ENCODE measurements at regions not wholly inside any gene's neighbourhood (a gene's known extent, or its start where the extent isn't known, plus 50 kb on each side); places are given as distances from the start of the nearest gene placed in this dataset.

- FAIRE-seq: no peak
Observed at GRCh38 chr3:135874035-135874434, 91.5 kb upstream of the PPP2R3A start.

DNA sequence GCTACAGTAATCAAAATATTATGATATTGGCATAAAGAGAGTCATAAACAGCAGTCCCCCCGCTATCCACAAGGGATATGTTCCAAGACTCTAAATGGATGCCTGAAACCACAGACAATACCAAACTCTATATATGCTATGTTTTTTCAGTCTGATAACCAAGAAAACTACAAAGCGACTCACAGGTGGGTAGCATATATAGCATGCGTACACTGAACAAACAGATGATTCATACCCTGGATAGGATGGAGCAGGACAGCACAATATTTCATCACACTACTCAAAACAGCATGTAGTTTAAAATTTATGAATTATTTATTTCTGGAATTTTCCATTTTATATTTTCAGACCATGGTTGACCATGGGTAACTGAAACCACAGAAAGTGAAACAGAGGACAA, 87.0 kb upstream of the PPP2R3A start:
- FAIRE-seq: no peak

- FAIRE-seq: no peak
Observed at GRCh38 chr3:135885885-135886284, 79.6 kb upstream of the PPP2R3A start.

DNA sequence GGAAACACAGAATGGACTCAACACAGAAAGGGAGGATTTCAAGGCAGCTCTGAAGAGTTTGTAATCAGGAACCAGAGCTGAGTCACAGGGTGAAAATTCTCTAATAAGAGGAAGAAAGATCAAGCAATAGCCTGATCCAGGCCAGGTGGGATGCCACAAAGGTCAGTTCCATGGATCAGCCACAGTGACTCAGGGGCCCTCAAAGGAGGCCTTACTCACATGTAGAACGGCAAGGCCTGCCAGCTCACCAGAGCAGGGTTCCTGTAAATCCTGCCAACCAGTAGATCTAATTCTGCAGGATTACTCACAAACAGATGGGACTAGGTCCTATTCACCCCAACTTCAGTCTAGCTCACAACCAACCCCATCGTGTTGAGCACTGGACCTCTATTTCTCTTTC, 78.3 kb upstream of the PPP2R3A start:
- FAIRE-seq: no peak

DNA sequence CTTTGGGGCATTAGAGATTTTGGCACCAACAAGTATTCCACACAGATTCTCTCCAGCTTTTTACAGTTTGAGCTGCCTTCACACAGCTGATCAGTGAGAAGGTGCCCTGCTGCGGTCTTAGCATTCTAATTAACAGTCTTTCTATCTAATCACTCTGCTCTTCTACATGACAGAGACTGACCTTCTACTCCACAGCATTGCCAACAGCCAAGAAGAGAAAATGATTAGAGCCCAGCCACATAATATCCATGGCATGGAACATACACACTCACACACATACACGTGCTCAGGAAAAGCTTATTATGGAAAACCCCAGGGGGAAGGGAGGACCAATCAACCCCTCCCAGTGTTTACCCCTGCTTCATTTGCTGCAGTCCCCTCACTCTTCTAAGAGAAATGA, 76.1 kb upstream of the PPP2R3A start:
- FAIRE-seq: no peak

GRCh38 chr3:135891121-135891520, 74.4 kb upstream of the PPP2R3A start:
- FAIRE-seq: no peak

- peak; percentile 77 for FAIRE-seq
Observed at GRCh38 chr3:135895106-135895733, 70.3 kb upstream of the PPP2R3A start.

DNA sequence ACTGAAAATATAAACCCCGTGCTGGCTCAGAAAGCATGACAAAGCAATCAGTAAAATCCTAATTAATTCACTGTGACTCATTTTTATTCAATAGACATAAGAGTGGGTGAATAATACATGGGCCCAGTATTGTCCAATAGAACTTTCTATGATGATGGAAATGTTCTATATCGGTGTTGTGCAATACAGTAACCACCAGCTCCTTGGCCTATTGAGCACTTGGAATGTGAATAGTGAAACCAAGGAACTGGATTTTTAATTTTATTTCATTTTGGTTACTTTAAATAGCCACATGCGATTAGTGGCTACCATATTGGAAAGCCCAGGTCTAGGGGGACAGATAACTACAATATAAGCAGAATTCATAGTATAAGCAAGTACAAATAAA, 69.8 kb upstream of the PPP2R3A start:
- FAIRE-seq: no peak

- FAIRE-seq: no peak
Observed at GRCh38 chr3:135896613-135897012, 68.9 kb upstream of the PPP2R3A start.

DNA sequence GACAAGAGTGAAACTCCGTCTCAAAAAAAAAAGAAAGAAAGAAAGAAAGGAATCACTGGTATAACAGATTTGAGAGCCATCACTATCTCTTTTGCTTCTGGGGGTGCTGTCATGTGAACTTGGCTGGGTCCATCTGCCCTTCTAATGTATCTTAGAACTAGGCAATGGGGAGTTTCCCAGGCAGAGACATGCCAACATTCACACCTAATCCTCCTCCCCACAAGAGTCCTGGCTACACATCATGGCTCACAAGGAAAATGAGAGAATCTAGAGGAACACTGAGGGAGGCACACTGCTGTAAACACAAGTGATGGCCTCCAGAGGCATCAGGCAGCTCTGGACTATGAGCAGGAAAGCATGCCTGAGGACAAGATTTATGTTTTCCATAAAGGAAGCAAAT, 67.8 kb upstream of the PPP2R3A start:
- no peak for FAIRE-seq

DNA sequence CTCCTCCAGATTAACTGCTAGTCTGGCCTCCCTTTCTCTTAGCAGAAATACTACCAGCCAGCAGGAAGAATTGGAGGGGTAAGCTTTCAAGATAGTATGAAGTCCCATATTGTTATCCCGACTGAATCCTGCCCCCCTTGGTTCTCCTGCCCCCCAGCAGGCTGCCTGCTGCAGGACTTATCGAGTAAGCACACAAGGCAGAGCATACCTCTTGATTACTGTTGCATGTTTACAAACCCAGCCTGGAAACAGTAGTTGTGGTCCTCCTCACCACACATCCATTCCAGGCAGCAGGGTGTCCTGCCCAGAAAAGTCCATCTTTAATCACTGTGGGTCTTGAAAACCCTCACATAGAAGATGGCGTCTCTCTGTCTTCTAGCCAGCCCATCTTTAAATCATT, 66.8 kb upstream of the PPP2R3A start:
- FAIRE-seq: no peak

GRCh38 chr3:135905058-135905724, 60.3 kb upstream of the PPP2R3A start:
- no peak for FAIRE-seq

DNA sequence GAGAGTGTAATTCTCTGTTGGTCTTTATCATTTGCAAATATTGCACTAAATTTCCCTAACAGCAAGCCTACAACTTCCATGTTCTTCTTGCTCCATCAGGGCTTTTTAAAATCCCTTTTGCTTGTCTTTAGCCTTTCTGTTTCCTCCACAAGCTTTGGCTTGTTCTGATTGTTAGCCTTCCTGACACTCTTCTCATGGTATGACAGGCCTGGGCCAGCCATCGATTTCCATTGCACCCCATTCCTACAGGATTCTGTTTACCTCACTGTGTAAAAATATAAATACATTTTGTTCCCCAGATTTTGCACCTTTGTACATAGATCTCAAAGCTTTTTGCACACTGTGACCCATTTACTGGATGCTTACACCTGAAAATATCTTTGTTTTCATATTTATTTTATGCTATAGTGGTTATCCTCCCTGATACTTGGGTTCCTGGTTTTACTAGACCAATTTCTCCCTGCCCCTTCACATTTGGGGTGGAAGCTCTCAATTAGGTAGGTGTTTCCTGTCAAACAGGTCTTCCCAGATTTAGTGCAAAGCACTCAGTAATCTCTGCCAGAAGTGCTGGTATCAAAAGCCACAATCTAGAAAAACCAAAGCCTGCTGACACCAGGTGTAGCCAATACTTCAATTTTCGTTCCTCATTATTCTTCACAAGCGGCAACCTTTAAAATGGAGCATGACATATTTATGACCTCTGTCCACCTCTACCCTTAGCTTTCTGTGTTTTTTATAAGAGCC, 57.9 kb upstream of the PPP2R3A start:
- no peak for FAIRE-seq

DNA sequence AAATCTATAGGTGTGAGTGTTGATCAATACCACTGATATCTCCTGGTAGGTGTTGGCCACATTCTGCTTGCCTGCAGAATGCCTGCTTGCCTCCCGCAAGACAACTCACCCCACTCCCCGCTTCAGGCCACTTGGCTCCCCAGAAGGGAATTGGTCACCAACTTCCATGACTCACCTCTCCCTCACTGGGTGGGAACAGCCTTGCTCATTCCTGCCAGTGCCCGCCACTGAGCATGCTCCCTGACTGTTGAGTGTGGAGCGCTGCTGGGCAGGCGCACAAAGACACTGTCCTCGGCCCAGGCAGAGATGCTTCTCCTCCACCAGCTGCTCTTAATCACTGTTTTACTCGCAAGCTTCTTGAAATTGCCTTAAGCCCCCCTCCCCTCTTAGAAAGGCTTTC, 57.3 kb upstream of the PPP2R3A start:
- no peak for FAIRE-seq

DNA sequence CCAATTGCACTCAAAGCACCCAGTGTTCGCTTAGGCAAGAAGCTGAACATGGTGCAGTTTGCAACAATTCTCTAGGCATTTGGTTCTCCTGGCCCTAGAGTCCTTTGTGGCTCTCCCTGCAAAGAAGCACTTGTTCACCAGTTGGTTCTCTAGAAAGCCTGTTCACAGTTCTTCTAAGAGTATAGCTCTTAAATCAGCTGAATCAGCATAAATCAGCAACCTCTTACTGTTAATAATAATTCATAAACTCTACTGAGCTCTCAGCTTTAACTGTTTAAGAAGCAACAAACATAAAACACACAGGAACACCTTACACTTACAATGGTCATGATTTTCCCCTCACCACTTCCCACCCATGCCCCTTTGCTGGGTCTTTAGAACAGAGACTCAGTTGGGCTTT, 56.8 kb upstream of the PPP2R3A start:
- FAIRE-seq: no peak

DNA sequence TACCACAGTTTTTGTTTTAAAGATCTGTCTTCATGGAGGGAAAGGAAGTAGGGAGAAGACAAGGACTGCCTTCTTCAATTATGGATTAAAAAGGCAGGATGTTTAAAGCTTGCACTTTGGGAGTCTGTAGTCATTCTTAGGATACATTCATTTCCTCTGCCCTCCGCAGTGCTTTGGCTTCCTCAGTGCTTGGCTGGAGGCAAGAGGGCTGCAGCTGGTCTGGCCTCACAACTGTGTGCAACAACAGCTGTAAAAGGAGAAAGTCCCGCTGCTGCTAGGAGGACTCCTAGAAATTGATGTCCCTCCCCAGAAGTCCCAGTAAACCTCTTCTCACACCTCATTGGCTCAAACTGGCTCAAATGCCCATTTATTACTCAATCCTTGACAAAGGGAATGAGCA, 54.4 kb upstream of the PPP2R3A start:
- no peak for FAIRE-seq

DNA sequence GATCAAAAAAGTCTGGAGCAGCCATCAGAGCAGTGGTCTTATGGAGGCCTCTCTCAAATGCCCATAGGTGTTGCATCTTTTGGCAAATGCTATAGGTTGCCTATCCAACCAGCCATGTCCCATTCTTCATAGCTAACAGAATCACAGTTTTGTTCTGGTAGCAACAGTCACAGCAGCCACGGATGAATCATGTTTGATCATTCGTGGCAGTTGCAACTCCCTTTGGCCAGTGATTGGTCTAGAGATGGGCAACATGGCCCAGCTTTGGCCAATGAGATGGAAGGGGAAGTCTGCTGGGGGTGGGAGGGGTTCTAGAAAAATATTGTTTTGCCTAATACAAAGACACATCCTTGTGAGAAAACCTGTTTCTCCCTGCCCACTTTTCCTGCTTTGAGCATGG, 50.3 kb upstream of the PPP2R3A start:
- no peak for FAIRE-seq
